Activated CD8-positive, alpha-beta T cell treated with anti-CD3 and anti-CD28 coated beads, Interleukin-2, amount 10 ng/mL, durations not matched to agents 7 days and 5 days (primary cell): ENCODE measurements at regions not wholly inside any gene's neighbourhood (a gene's known extent, or its start where the extent isn't known, plus 50 kb on each side); places are given as distances from the start of the nearest gene placed in this dataset.

Source experiments
- ATAC-seq: fragments of 150-1000 bp; cut with Tn5 transposase; one replicate; pipeline ENCODE4 v1.10.0; 2021; ENCODE audit warnings: moderate library complexity
- CTCF ChIA-PET: fragments of 350-600 bp; sonication (Branson Sonifier 250); formaldehyde crosslinking; loops from one replicate; lab custom pipeline; 2021; ENCODE audit warnings: antibody characterized with exemption; lab: Charles Lee
- POLR2A ChIA-PET: fragments of 350-600 bp; sonication (Branson Sonifier 250); formaldehyde crosslinking; loops from one replicate; lab custom pipeline; 2021; ENCODE audit warnings: antibody characterized with exemption; lab: Charles Lee
- DNase-seq: peaks from one replicate; pipeline ENCODE4 v3.0.0-alpha.2; 2020
- H3K27ac Mint-ChIP-seq: one replicate; pipeline ENCODE4 v1.8.0; 2021; ENCODE audit warnings: mild to moderate bottlenecking, mixed read lengths
- H3K27me3 Mint-ChIP-seq: one replicate; pipeline ENCODE4 v1.8.0; 2021; ENCODE audit warnings: low read depth, mixed read lengths
- H3K36me3 Mint-ChIP-seq: one replicate; pipeline ENCODE4 v1.8.0; 2021; ENCODE audit warnings: low read depth, mixed read lengths
- H3K4me1 Mint-ChIP-seq: one replicate; pipeline ENCODE4 v1.8.0; 2021; ENCODE audit warnings: low read depth, mixed read lengths
- H3K4me3 Mint-ChIP-seq: one replicate; pipeline ENCODE4 v1.8.0; 2021; ENCODE audit warnings: mild to moderate bottlenecking, mixed read lengths
- H3K9me3 Mint-ChIP-seq: one replicate; pipeline ENCODE4 v1.8.0; 2022; ENCODE audit warnings: mixed read lengths; ENCODE audit not compliant: insufficient read depth

GRCh38 chrX:134715930-134716619, 57.8 kb upstream of the PLAC1 start:
- Mint-ChIP-seq H3K4me3 (no peak overlapping the region), H3K4me1 (peaks cover 15% of the 10 kb centered on the region), H3K36me3 (peaks cover 5% of the 10 kb centered on the region), H3K9me3 (peaks cover 3% of the 10 kb centered on the region), H3K27me3 (peaks cover 2% of the 10 kb centered on the region), H3K27ac (no peak overlapping the region)
- POLR2A ChIA-PET = no interaction called here
- CTCF ChIA-PET = no interaction called here
- DNase-seq (no peak), ATAC-seq (no peak)

- DNase-seq = no peak
- Mint-ChIP-seq H3K4me1 (peaks cover 12% of the 10 kb centered on the region), H3K36me3 (peaks cover 4% of the 10 kb centered on the region), H3K27me3 (peaks cover 5% of the 10 kb centered on the region), H3K27ac (no peak overlapping the region), H3K9me3 (no peaks in the 10 kb centered on the region), H3K4me3 (no peak overlapping the region)
- ATAC-seq = no peak
- CTCF ChIA-PET = no interaction called here
- POLR2A ChIA-PET = no interaction called here
Measured at GRCh38 chrX:134714633-134715110, 56.4 kb upstream of the PLAC1 start.

- no peak overlapping the region for H3K4me3 Mint-ChIP-seq
- peaks cover 5% of the 10 kb centered on the region for H3K4me1 Mint-ChIP-seq
- ATAC-seq = no peak
- H3K9me3 Mint-ChIP-seq = no peaks in the 10 kb centered on the region
- ChIA-PET CTCF (no interaction called here), POLR2A (no interaction called here)
- no peak overlapping the region for H3K27ac Mint-ChIP-seq
- H3K27me3 Mint-ChIP-seq = peaks cover 5% of the 10 kb centered on the region
- no peak for DNase-seq
- H3K36me3 Mint-ChIP-seq = no peaks in the 10 kb centered on the region
Measured at GRCh38 chrX:134713618-134714107, 55.4 kb upstream of the PLAC1 start.

- no peak for DNase-seq
Measured at GRCh38 chrX:134712272-134712671, 54.0 kb upstream of the PLAC1 start.

GRCh38 chrX:134711135-134711921, 53.1 kb upstream of the PLAC1 start:
- no peak overlapping the region for H3K4me3 Mint-ChIP-seq
- H3K27ac Mint-ChIP-seq = no peak overlapping the region
- peaks cover 5% of the 10 kb centered on the region for H3K27me3 Mint-ChIP-seq
- no peaks in the 10 kb centered on the region for H3K4me1 Mint-ChIP-seq
- ChIA-PET CTCF (no interaction called here), POLR2A (no interaction called here)
- DNase-seq (no peak), ATAC-seq (no peak)
- no peaks in the 10 kb centered on the region for H3K9me3 Mint-ChIP-seq
- no peaks in the 10 kb centered on the region for H3K36me3 Mint-ChIP-seq

More at GRCh38 chrX:134712272-134712671, 54.0 kb upstream of the PLAC1 start:
- POLR2A ChIA-PET = no interaction called here
- CTCF ChIA-PET = no interaction called here
- Mint-ChIP-seq H3K27ac (no peak overlapping the region), H3K4me1 (no peaks in the 10 kb centered on the region), H3K27me3 (peaks cover 5% of the 10 kb centered on the region), H3K9me3 (no peaks in the 10 kb centered on the region), H3K36me3 (no peaks in the 10 kb centered on the region), H3K4me3 (no peak overlapping the region)
- no peak for ATAC-seq
